ENCODE measurements at regions not wholly inside any gene's neighbourhood (a gene's known extent, or its start where the extent isn't known, plus 50 kb on each side); places are given as distances from the start of the nearest gene placed in this dataset.

DNA sequence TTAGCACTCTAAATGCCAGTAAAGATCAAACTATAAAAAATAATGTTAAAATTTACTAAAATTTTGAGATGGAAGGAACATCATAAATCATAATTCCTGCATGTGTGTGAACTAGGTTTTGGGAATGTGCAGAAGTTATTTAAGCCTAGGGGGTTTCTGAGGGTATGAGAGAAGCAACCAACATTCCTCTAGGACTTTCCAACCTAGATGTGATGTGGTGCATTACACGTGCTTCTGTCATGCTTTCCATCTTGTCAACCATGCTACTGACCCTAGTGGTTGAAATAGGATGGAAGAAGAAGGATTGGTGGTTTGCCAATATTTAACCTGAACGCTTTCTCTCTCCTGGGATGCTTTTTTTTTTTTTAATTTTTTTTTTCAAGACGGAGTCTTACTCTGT is 209.3 kb downstream of the AEBP2 start:
- FAIRE-seq: no peak
- no peak for TF ChIP-seq TAF1 (IDR thresholded peaks at IDR 0.05; ENCODE audit: borderline replicate concordance, low read depth, low read length)
- DNase-seq (ENCODE audit: insufficient read length): no peak

DNA sequence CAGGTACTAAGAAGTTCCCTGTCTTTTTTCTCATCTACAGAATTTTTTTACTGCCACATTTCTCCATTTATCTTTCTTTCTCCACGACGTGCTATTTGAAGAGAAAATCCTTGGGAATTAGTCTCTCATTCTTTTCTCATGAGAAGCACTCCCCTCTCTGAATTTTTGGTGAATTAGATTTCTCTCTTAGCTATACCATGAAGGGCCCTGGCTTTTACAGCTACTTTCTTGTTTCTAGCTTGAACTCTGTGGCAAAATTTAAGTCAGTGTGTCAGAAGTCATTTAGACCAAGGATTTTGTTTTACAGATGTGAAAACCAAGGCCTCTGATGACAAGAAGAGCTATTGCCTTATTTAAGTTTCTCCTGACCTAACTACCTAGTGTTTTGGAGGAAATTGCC is 213.1 kb downstream of the AEBP2 start:
- TF ChIP-seq POLR2AphosphoS5 (IDR thresholded peaks at IDR 0.05; ENCODE audit: low read depth, low read length) (no peak), TAF1 (IDR thresholded peaks at IDR 0.05; ENCODE audit: borderline replicate concordance, low read depth, low read length) (no peak), POLR2A (IDR thresholded peaks at IDR 0.05; ENCODE audit: low read depth, low read length) (no peak)
- FAIRE-seq (no peak), DNase-seq (ENCODE audit: insufficient read length) (no peak)

DNA sequence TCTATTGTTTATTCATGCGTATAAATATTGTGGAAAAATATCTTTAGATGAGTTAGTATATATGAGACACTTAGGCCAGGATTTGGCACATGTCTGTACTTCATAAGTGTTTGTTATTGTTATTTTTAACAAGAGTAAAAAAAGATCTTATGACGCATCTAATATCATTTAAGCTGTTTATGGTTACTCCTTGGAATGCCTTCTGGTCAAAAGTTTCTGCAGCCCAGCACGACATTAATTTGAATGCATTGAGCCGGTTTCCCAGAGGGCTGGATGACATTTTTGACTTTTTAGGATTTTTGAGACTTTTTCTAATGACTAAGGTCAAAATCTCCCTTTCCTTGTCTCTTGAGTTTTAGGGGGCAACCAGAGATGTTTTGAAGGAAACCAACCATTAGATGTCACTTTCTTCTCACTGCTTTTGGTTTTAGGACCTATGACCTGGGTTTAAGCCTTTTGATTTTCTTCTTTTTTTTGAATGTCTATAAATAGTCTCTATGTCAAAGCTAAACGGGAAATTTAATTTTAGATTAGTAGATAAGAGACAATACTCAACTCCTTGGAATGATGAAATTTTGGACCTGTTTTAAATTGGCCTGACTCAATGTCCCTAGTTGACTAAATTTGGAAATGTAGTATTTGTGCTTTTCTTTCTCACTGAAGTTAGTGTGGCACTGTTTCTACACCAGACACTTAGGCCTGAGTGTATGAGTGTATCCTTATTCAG is 215.5 kb downstream of the AEBP2 start:
- no peak for DNase-seq (ENCODE audit: insufficient read length)
- no peak for FAIRE-seq
- no peak for TF ChIP-seq POLR2AphosphoS5 (IDR thresholded peaks at IDR 0.05; ENCODE audit: low read depth, low read length)
- no peak for TF ChIP-seq TAF1 (IDR thresholded peaks at IDR 0.05; ENCODE audit: borderline replicate concordance, low read depth, low read length)

DNA sequence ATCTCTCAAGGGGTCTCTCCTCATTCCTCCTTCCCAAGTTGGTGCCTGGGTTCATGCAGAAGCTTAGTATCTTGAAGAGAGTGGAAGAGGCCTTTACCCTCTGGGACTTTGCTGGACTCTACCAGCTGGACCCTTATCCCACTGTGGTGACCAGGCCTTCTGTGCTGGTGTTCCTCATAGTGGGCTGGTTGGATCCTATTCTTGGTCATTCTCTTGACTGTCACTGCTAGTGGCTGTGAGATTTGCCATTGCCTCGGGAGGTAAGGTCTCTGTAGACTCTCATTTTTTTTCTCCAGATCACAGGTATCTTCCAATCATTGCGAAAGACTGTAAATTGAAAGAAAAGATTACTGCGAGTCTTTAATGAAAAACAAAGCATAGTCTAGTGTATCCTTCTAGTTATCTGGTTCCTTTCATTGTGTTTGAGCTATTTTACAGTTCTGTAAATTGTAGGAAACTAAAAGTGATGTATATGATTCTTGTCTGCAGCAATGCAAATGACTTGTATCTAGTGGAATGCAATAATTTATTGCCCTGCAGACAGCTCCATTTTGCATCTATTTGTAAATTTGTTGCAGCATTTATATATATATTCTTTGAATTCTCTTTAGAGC is 217.9 kb downstream of the AEBP2 start:
- TF ChIP-seq POLR2AphosphoS5 (IDR thresholded peaks at IDR 0.05; ENCODE audit: low read depth, low read length): no peak
- no peak for TF ChIP-seq TAF1 (IDR thresholded peaks at IDR 0.05; ENCODE audit: borderline replicate concordance, low read depth, low read length)
- TF ChIP-seq POLR2A (IDR thresholded peaks at IDR 0.05; ENCODE audit: low read depth, low read length): no peak
- DNase-seq (ENCODE audit: insufficient read length) (no peak), FAIRE-seq (no peak)

DNA sequence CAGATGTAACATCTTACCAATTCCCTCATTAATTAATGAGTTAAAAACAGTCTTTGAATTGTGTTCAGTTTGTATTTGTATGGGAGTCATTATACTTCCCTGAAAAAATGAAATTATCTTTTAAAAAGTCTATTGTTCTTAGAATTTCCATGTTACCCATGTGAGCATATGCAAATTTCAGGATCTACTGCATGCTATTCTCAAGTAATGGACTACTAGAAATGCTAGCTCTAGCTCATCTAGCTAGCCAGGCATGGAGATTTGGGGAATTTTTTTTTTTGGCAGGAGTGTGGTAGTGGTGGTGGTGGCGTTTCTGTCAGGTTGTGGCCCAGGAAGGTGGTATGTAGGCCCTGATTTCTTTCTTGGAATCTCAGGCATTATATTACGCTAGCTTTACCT is 218.4 kb downstream of the AEBP2 start:
- TF ChIP-seq POLR2AphosphoS5 (IDR thresholded peaks at IDR 0.05; ENCODE audit: low read depth, low read length) (no peak), TAF1 (IDR thresholded peaks at IDR 0.05; ENCODE audit: borderline replicate concordance, low read depth, low read length) (no peak), POLR2A (IDR thresholded peaks at IDR 0.05; ENCODE audit: low read depth, low read length) (no peak)
- no peak for FAIRE-seq
- DNase-seq (ENCODE audit: insufficient read length): no peak

DNA sequence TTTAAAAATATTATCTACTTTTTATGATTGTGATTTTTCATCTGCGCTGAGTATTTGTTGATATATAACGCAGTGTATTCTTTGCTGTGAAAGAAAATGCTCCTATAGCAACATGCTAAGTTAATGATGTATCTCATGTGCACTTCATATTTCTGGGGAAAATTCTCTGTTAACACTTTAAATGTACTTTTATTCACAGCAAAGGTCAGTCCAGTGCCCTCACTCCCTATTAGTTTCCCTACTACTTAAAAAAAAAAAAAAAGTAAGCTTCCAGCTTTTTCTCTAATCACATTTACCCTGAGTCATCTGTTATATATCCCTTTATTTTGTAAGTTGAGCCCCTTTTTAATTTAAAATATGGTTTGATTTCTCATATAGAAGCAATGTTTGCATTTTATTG is 219.8 kb downstream of the AEBP2 start:
- FAIRE-seq (no peak), DNase-seq (ENCODE audit: insufficient read length) (no peak)
- no peak for TF ChIP-seq TAF1 (IDR thresholded peaks at IDR 0.05; ENCODE audit: borderline replicate concordance, low read depth, low read length)
- no peak for TF ChIP-seq POLR2A (IDR thresholded peaks at IDR 0.05; ENCODE audit: low read depth, low read length)
- TF ChIP-seq POLR2AphosphoS5 (IDR thresholded peaks at IDR 0.05; ENCODE audit: low read depth, low read length): no peak

DNA sequence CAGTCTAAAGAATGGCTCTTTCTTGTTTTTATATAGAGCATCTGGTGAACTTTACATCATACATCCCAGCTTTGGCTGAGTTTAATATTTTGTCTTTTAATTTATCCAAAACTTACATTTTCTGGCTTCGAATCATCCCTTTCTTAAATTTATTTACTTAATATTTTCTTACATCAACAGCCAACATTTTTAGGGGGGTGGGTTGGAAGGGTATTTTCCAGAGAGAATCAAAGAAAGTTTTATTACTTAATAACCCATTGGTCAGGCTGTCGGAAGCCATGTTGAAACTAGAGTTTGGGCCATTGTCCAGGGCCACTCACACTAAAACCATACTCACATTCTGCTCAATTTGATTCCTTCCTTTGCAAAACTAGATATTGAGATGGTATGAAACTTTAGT is 220.2 kb downstream of the AEBP2 start:
- FAIRE-seq (no peak), DNase-seq (ENCODE audit: insufficient read length) (no peak)
- TF ChIP-seq POLR2AphosphoS5 (IDR thresholded peaks at IDR 0.05; ENCODE audit: low read depth, low read length) (no peak), TAF1 (IDR thresholded peaks at IDR 0.05; ENCODE audit: borderline replicate concordance, low read depth, low read length) (no peak), POLR2A (IDR thresholded peaks at IDR 0.05; ENCODE audit: low read depth, low read length) (no peak)

DNA sequence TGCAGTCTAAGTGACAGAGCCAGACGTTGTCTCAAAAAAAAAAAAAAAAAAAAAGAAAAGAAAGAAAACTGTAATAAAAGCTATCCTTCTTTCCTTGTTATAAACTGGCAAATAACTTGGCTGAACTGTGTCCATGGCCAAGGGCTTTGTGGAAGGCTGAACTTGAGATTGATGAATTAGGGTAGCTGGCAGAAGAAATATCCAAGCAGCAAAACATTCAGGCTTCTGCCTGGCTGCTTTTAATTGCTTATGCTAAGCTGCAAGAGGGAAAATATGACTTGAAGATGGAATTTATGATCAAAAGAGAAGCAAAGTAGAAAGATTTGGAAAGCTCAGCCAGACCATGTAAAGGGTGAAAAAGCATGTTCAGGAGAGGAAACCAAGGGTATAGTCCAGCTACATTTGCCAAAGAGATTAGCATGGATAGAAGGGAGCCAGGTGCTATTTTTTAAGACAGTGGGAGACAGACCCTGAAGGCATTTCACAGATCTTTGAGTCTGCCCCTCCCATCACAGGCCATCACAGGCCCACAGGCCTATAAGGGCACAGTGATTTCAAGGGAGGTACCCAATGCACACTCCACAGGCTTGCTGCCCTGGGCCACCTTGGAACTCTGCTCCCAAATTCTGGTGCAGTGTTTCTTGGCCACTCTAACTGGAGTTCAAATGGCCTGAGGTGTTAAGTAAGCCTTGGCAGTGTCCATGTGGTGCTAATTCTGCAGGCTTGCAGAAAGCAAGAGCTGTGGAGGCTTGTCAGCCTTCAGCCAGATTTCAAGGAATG is 226.0 kb downstream of the AEBP2 start:
- TF ChIP-seq POLR2AphosphoS5 (IDR thresholded peaks at IDR 0.05; ENCODE audit: low read depth, low read length) (no peak), TAF1 (IDR thresholded peaks at IDR 0.05; ENCODE audit: borderline replicate concordance, low read depth, low read length) (no peak), POLR2A (IDR thresholded peaks at IDR 0.05; ENCODE audit: low read depth, low read length) (no peak)
- no peak for DNase-seq (ENCODE audit: insufficient read length)
- FAIRE-seq: no peak

DNA sequence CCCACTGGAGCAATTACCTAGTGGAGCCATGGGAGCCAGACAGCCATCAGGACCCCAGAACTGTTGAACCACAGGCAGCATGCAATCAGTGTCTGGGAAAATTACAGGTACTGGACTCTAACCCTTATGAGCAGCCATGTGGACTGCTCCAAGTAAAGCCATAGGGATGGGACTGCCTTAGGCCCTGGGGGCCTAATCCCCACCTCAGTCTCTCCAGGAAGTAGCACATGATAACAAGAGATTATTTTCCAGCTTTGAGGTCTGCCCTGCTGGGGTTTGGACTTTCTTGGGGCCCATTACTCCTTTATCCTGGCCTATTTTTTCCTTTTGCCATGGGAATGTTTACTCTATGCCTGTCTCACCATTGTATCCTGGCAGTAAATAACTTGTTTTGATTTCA is 226.8 kb downstream of the AEBP2 start:
- no peak for DNase-seq (ENCODE audit: insufficient read length)
- no peak for TF ChIP-seq POLR2AphosphoS5 (IDR thresholded peaks at IDR 0.05; ENCODE audit: low read depth, low read length)
- TF ChIP-seq POLR2A (IDR thresholded peaks at IDR 0.05; ENCODE audit: low read depth, low read length): no peak
- no peak for TF ChIP-seq TAF1 (IDR thresholded peaks at IDR 0.05; ENCODE audit: borderline replicate concordance, low read depth, low read length)
- FAIRE-seq: no peak

DNA sequence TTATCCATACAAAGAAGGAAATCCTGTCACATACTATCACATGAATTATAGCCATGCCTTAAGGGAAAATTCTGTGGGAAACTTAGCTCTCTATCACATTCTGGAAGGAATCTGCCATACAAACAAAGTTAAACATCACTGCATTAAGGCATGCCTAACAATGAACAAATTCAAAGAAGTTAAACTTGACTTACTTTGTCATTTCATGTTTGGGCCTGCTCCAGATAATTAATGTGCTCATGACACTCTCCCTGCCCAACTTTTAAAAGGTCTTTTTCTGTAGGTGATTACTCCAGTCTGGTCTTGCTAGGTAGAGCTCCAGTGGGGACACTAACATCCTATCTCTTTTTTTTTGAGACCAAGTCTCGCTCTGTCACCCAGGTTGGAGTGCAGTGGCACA is 230.5 kb downstream of the AEBP2 start:
- no peak for DNase-seq (ENCODE audit: insufficient read length)
- TF ChIP-seq TAF1 (IDR thresholded peaks at IDR 0.05; ENCODE audit: borderline replicate concordance, low read depth, low read length) (no peak), POLR2A (IDR thresholded peaks at IDR 0.05; ENCODE audit: low read depth, low read length) (no peak), POLR2AphosphoS5 (IDR thresholded peaks at IDR 0.05; ENCODE audit: low read depth, low read length) (no peak)
- no peak for FAIRE-seq

DNA sequence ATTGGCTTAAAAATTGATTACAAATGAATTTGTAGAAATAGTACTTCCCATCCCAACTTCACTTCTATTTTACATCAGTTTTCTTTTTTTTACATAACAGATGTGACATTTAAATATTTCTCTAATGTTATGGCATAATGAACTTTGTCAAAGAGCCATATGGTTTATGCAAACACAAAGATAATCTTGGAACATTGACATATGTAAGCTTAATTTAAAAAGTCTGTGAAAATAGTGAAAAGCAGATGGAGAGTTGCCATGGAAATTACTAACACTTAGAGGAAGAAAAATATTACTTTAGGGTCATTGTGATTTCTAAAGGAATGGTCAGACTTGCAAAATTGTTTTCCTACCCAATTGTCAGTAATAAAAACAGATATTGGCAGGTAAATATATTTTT is 232.4 kb downstream of the AEBP2 start:
- FAIRE-seq (no peak), DNase-seq (ENCODE audit: insufficient read length) (no peak)
- TF ChIP-seq POLR2A (IDR thresholded peaks at IDR 0.05; ENCODE audit: low read depth, low read length) (no peak), TAF1 (IDR thresholded peaks at IDR 0.05; ENCODE audit: borderline replicate concordance, low read depth, low read length) (no peak), POLR2AphosphoS5 (IDR thresholded peaks at IDR 0.05; ENCODE audit: low read depth, low read length) (no peak)

DNA sequence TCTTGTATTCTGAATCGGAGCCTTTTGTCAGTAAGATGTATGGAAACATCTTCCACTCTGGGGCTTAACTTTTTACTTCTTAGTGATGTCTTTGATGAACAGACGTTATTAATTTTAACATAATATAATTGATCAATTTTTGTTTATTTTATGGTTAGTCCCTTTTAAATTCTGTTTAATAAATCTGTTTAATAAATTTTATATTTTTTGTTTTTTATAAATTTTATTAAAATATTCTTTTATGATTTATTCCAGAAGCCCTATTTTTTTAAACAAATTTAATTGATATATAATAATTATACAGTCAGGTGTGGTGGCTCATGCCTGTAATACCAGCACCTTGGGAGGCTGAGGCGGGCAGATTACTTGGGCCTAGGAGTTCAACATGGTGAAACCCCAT is 235.1 kb downstream of the AEBP2 start:
- FAIRE-seq: no peak

More for the DNA sequence above, 235.1 kb downstream of the AEBP2 start:
- no peak for DNase-seq (ENCODE audit: insufficient read length)
- TF ChIP-seq TAF1 (IDR thresholded peaks at IDR 0.05; ENCODE audit: borderline replicate concordance, low read depth, low read length) (no peak), POLR2A (IDR thresholded peaks at IDR 0.05; ENCODE audit: low read depth, low read length) (no peak), POLR2AphosphoS5 (IDR thresholded peaks at IDR 0.05; ENCODE audit: low read depth, low read length) (no peak)

Data from GM12892 (cell line).